HG03565 (cell line): ENCODE measurements at regions not wholly inside any gene's neighbourhood (a gene's known extent, or its start where the extent isn't known, plus 50 kb on each side); places are given as distances from the start of the nearest gene placed in this dataset.

Experiments used
- ATAC-seq: cut with Tn5 transposase; IDR thresholded peaks from one replicate; pipeline ENCODE4 v1.9.1; 2021; ENCODE audit warnings: mild to moderate bottlenecking, moderate library complexity; ENCODE audit not compliant: unreplicated experiment

DNA sequence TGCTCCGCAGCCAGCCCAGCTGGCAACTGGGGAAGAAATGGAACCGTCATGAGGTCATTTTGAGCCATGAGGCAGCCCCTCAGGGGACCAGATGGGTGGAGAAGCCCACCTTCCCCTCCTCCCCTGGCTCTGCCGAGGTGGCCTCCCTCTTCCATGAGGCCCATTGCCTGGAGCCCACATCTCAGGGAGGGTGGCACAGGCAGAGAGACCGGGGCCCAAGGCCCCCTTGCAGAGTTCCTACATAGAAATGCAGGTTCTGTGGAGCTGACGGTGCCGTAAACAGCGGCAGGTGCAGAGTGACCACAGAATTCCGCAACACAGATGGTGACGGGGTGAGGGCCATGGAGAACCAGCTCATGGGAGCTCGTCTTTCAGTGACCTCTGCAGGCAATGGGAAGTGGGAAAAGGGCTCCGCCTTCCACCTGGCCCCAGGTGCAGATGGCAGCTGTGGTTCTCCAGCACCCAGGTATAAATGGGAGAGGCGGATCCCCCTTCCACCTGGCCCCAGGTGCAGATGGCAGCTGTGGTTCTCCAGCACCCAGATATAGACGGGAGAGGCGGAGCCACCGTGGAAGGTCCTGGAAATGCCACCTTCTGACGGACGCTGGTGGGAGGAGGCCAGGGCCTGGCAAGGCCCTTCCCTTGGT lies 765.4 kb downstream of the BRD1 start:
- no peak for ATAC-seq

DNA sequence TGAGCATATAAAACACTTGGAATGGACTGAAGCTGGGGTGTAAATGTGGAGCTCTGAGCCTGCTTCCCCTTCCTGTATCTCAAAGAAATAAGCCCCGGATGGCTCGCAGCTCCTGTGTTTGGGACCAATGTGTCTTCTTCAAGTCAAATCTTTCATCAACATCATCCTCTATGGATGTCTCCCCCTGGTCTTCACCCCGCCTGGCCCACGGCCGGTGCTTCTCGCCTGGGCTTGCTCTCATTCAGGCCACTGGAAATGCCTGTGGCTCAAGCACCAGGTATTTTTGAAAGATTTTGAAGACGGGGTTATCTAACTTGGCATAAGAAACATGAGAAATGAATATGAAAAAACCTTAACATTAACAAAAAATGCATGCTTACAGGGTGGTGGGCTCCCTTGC lies 769.8 kb downstream of the BRD1 start:
- ATAC-seq: no peak

DNA sequence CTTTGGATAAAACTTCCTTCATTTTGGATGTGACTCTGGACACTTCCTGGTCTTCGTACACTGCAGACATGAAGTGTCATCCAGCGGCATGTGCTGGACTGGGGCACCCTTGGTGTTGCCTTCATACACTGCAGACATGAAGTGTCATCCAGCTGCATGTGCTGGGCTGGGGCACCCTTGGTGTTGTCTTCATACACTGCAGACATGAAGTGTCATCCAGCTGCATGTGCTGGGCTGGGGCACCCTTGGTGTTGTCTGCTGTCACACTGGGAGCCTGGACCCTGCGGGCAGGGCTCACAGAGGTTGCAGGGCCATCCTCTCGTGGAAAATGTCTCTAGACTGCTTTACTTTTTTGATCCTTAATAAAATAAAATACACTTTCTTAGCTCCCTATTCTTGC lies 771.4 kb downstream of the BRD1 start:
- ATAC-seq: no peak

DNA sequence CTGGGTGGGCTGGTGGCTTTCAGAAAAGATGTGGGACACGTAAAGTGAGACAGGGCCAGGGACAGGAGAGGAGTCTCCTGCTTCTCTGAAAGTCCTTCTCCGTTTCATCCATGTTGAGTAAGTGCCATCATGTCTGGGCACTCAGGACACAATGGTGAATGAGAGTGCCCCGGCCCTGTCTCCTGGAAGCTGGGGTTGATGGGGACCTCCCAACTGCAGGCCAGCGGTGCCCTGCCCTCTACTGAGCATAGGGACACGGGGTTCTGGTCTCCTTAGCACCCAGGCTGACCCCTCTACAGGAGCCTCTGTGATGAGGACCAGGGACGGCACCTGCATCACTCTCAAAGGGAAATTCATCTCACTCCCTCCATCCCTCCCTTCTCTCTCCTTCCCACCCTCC lies 772.3 kb downstream of the BRD1 start:
- ATAC-seq: no peak

DNA sequence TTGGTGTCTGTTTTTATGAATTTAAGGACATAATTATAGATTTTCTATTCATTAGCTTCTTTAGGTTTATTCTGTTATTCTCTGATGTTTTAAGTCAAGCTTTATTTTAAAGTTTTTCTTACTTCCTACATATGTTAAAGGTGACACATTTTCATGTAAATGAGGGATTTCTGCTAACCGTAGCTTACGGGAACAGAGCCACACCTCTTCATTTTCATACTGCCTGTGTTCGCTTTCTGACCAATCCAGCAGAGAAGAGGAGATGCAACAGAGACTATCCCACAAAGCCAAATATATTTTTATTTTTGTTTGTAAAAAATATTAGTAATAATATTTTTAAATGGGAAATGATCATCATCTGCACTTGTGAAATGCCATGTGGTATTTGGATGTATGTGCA lies 774.1 kb downstream of the BRD1 start:
- no peak for ATAC-seq

DNA sequence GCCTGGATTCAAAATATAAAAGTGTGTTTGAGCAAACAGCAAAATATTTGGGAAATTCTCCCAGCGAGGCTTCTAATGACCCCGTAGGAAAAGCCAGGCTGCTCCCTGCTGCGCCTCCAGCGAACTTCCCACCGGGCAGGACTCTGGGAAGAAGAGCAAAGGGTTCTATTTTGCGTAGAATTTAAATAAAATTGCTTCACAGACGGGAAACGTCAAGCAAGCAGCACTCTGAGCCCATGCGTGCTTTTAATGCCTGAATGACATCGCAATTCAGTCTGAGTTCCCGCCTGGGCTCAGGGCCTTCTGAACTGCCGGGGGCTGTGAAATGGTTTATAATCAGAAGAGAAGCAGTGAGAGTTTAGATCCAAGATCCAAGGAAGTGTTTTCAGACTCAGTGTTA lies 775.1 kb downstream of the BRD1 start:
- no peak for ATAC-seq

DNA sequence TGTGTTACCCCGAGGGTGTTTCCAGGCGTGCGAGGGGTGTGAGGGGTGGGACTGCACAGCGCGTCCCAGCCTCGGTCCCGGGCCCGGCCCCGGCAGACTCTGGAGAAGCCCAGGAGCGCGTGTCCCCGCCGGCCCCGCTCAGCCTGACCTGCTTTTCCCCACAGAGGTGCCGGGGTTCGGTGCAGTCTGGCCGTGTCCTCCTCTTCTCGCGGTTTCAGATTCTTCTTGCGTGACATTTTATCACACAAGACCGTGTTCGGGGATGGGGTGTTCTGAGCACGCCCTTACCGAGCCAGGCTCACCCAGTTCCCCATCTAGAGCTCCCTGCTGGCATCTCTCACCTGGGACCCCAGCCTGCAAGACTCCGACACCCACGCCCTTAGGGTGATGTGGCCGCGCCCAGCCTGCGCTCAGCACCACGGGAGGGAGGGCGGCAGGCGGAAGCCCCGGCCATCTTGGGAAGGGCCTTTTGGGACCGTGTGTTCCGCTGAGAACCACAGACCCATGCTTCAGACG lies 775.6 kb downstream of the BRD1 start:
- ATAC-seq: no peak

DNA sequence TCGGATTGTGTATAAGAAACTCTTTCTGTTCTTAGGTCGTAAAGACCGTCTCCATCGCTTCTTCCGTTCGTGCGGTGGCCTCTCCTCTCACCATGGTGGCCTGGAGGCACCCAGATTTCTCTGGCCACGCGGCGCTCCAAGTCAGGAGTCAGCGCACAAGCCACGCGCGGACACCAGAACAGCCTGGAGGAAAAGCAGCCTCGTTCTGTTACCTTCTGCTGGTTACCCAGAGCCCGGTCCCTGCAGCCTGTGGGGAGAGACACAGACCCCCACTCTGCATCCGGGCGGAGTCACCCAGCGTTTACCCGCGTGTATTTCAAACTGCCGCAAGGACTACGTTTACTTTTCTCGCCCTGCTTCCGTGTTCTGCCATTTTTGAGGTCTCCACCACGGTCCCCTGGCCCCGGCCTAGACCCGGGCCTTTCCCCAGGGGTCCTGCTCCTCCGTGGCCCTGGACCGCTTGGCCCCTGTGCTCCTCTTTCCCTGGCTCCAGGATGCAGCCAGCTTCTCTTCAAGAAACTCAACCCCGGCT lies 776.1 kb downstream of the BRD1 start:
- ATAC-seq: no peak

DNA sequence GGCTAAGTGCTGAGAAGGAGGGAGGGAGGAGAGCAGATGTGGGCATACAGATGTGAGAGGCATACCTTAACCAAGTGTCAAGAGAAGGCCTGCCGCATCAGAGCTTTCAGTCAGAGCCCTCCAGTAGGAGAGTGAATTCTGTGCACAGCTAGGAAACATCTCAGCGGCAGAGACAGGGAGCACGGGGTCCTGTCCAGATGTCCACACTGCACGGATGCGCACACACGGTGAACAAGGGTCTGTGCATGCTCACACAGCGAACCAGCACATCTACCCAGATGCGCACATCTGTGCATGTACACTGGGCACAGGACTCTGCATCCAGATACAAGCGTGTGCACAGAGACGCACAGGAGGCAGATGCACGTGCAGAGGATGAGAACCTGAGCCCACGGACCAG lies 778.0 kb downstream of the BRD1 start:
- no peak for ATAC-seq

DNA sequence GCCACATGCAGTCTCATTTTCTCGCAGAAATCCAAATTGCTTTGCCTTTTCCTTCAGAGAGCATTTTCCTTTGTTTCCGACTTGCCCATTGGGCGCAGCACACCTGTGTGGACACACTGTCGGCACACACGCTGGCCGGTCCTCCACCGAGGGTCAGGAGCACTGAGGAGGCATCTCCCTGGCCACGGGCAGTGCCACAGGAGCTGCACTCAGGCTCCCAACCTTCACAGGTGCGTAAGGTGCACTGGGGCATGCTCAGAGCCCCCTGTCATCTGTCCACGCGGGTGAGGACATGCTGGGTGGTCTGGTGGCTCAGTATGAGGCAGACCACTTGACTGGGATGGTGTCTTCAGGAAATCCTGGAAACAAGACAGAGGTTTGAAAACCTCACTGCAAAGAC lies 779.1 kb downstream of the BRD1 start:
- ATAC-seq: no peak

DNA sequence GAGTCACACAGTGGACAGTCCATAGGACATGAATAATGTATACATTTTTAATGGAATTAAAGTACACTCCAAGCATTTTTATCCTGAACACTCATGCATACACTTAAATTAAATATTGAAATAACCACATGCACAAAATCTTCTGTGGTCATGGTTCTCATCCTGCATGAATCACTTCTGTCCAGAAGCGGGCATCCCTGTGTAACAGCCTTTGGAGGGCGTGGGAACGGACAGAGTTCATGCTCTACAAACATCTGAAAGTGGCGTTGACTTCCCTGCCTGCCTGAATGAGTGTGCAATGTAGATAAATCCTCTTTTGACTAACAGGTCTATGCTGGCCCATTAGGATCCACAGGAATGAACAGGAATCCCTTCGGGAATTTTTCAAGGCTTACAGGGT lies 780.2 kb downstream of the BRD1 start:
- no peak for ATAC-seq

DNA sequence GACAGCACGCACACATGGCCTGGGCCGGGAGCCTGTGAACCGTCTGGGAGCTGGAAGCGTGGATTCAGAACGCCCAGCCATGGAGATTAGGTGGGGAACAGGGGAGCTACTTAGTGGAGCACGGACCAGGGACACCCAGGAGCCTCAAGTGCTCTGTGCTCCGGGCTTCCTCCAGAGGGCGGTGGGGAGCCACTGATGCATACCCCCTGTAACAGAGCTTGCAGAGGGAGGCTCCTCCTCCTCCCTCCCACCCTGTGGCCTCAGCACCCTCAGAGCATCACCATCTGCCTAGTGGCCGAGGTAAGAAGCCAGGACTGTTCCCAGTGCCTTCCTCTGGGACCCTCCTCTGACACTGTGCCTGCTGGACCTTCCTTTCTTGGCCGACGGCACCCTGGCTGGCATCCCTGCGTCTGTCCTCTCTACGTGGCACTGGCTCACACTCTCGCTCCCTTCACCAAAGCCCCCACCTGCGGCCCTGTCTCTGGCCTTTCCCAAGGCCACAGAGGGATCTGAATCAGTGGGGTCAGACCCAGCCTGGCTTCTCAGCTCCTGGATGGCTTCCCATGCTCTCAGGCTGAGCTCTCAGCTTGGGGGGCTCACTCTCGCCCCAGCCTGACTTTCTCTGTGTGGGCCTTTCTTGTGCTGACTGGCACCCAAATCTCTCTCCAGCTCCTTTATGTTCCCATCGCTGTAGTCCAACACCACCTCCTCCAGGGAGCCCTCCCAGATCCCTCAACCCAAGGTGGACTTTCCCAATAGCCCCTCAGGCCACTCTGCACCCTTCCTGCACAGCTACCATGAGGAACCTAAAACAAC lies 780.9 kb downstream of the BRD1 start:
- ATAC-seq: no peak

DNA sequence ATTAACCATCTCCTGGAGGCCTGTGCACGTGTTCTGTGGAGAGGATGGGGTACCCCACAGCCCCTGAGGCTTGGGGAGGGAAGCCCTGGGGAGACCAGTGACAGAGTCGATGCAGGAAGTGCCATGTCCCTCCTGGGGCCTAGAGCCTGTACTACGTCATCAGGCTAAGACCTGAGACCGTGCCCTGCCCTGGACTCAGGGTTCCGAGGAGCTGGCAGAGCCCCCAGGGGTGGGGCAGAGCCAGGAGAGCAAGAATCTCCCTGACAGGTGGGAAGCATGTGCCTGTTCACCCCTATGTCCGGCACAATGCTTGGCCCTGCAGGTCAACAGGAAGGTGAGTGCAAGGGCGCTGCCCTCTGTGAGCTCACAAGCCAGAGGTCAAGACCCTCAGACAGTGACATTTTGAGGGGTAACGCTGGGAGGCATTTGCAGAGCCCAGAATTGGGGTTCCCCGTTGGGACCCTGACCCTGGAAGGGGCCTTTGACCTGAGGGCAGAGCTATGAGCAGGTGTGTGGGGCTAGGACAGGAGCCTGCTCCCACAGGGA lies 781.6 kb downstream of the BRD1 start:
- no peak for ATAC-seq

DNA sequence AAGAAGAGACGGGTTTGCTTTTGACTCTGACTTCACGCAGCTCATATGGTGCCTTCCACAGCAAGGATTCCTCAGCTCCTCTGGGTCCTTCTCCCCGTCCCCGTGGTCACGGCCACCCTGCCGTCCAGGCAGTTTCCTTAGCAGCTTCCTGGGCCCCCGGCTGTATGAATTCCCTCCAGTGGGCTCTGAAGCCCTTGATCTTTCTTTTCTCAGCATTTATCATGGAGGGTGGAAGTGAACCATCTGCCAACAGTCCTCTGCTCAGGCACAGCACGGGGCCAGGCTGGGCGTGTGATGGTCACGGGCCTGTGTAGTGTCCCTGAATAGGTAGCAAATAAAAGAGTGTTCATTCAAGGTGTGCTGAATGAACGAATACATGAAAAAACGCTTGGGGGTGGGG lies 782.4 kb downstream of the BRD1 start:
- no peak for ATAC-seq

DNA sequence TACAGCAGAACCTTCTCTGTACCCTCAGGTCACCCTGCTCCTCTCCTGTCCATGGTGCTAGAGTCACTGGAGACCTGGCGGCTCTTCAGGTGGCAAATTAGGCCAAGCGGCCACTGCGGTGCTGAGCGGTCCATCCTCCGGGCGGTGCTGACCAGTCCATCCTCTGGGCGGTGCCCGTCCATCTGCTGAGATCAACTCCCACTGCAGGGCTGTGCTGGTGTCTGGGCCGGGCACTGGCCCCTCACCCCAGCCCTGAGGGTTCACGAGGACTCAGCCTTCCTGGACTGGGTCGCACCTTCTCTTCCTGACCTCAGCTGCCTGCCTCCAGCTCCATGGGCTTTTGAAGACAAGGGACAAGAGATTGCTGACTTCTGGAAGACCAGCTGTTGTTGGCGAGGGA lies 782.9 kb downstream of the BRD1 start:
- ATAC-seq: no peak

DNA sequence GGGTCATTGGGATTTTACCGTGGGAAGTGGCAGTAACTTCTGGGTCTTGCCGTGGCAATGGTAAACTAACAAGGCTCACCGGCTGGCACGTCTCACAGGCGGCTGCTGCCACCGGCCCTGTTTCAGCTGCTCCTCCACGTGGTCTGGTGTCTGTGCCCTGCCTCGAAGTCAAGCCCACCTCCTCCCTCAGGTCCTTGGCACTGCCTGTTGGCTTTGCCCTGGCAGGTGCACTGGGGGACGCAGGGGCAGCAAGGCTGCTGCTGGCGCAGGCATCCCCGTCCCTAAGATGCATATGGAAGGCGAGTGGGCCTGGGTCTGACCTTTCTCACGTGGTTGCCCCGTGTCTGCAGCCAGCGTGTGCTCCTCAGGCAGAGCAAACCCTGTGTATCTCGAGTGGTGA lies 783.6 kb downstream of the BRD1 start:
- ATAC-seq: no peak

DNA sequence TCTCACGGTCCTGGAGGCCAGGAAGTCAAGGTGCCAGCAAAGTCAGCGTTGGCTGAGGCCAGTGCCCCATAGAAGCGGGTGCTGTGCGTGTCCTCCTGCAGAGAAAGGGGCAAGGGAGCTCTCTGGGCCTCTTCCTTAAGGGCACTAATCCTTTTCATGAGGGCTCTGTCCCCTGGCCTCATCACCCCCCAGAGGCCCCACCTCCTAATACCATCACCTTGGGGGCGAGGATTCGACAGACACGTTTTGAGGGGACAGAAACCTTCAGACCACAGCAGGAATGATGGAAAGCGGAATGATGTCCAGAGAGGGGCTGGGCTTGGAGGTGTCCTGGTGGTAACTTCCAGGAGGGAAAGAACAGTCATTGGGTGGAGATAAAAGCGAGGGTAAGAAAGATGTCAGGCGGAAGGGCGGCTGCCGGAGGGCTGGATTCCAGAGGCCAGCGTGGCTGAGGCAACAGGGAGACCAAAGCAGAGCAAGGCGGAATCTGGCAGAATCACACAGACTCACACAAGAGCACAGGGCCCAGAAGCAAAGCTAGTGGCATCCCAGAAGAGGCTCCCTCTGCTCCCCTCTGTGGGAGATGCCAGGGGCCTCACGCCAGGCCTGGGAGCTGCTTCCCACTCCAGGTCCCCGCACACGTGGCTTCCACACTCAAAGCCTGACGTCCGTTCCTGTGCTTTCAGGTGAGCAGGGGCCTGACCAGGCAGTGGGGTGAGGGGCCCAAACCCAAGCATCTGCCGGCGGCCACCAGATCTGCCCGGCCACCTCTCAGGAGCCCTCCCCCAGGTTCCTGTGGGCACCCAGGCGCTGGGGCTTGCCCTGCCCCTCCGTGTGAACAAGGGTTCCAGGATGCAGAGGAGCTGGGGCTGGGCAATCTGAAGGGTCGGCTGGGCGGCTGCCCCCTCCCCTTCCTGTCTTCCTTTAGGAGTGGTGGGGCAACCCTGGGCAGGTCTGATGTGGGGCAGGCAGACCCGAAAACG lies 784.5 kb downstream of the BRD1 start:
- no peak for ATAC-seq

DNA sequence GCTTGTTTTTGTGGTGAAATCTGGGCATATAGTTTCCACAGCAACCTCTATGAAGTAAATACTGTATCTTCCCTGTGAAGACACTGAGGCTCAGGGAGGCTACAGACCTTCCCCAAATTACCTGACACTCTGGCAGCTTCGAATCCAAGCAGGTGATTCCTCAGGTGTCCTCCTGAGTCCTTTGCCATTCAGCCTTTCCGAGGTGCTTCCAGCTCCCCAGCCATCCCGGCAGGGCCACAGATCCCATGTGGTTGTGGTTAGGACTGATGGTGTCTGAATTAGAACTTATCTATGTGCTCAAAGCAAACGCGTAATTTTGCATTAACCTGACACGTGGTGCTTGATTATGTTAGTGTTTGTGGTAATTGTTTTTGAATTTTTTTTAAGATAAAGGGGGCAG lies 785.6 kb downstream of the BRD1 start:
- no peak for ATAC-seq

DNA sequence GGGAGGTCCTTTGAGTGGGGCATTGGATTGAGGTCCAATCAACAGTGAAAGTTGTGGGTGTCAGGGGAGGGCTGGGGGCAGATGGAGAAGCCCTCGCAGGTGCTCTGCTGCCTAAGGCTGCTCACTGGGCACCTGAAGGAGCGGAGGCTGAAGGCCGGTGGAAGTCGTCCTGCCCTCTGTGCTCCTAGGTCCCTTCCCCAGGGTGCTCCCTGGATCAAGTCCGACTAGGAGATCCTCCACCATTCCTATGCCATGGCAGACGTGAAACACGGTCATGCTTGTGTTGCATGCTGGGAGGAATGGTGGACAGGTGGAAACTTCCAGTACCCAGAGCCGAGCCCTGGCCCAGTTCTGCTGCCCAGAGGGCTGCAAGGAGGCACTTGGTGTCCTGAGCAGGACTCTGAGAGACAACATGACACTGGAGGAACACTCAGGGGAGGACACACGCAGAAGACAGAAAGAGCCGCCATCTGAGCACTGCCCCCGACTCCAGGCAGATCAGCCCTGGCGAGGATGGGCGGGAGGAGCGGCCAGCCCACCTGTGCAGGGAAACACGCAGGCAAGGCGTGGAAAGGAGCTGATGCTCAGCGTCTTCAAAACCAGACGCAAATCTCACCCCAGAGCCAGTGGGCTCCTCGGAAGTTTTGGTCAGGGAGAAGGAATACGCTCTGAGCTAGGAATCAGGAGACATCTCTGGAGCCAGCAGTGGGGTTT lies 786.8 kb downstream of the BRD1 start:
- ATAC-seq: no peak

DNA sequence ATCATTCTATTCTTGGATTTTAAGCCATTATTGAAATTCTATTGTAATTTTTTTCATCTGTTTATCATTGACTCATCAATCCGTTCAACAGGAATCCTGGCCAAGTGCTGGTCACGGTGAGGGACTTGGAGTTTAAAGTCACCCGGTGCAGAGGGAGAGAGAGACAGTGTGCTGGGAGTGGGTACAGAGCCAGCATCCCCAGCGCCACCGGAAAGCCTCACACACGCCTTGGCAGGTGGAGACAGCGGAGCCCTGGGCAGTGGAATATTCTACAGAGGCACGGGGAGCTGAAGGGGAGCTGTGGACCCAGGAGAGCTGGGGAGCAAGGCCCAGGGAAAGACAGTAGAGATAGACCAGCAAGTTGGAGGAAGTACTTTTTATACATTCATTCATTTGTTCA lies 787.6 kb downstream of the BRD1 start:
- ATAC-seq: no peak
